Upper lobe of left lung (tissue), 6 donors: ENCODE measurements at regions not wholly inside any gene's neighbourhood (a gene's known extent, or its start where the extent isn't known, plus 50 kb on each side); places are given as distances from the start of the nearest gene placed in this dataset.

ENCODE experiments used
- ATAC-seq, 2 donors: fragments of 200-7000 bp; cut with Tn5 transposase; one replicate each; pipeline ENCODE4 v1.9.1; 2022; ENCODE audit warnings: mild to moderate bottlenecking in 2 of 2, moderate library complexity in 2 of 2; ENCODE audit not compliant: low FRiP score in 2 of 2
- DNase-seq, 2 donors: peaks; one replicate each; pipeline ENCODE4 v3.0.0-alpha.2; 2019 to 2020
- H3K27ac ChIP-seq, 4 donors: fragments of 200-600 bp; sonication (generic); one replicate each; pipeline ENCODE4 v1.5.1; 2016 to 2019
- H3K27me3 ChIP-seq, 4 donors: fragments of 200-600 bp; sonication (generic); one replicate each; pipeline ENCODE4 v1.5.1; 2017 to 2019
- H3K36me3 ChIP-seq, 4 donors: fragments of 200-600 bp; sonication (generic); one replicate each; pipeline ENCODE4 v1.5.1; 2016 to 2019
- H3K4me1 ChIP-seq, 4 donors: fragments of 200-600 bp; sonication (generic); one replicate each; pipeline ENCODE4 v1.5.1; 2018 to 2019
- H3K4me3 ChIP-seq, 4 donors: fragments of 200-600 bp; sonication (generic); one replicate each; pipeline ENCODE4 v1.5.1; 2017 to 2019; ENCODE audit warnings: mild to moderate bottlenecking in 2 of 4, moderate library complexity in 1 of 4
- H3K9me3 ChIP-seq, 4 donors: fragments of 200-600 bp; sonication (generic); one replicate each; pipeline ENCODE4 v1.5.1; 2018 to 2019
- CTCF ChIP-seq, 6 experiments: fragments of 450-650 bp in 4 of 6; fragments of 200-600 bp in 2 of 6; sonication (generic) in 2 of 6; IDR thresholded peaks; one replicate each; pipeline ENCODE4 v1.5.1; 2016 to 2019; ENCODE audit warnings: antibody characterized with exemption in 6 of 6
- EP300 ChIP-seq, 4 donors: sonication (generic); formaldehyde crosslinking; IDR thresholded peaks; one replicate each; pipeline ENCODE4 v1.5.1; 2017; ENCODE audit warnings: antibody characterized with exemption in 4 of 4, control low read depth in 2 of 4
- POLR2A ChIP-seq, 4 donors: fragments of 450-650 bp; IDR thresholded peaks; one replicate each; pipeline ENCODE4 v1.5.1; 2016 to 2017; ENCODE audit warnings: antibody characterized with exemption in 4 of 4, mild to moderate bottlenecking in 2 of 4
- POLR2AphosphoS5 ChIP-seq, 2 donors: sonication (generic); formaldehyde crosslinking; IDR thresholded peaks; one replicate each; pipeline ENCODE4 v1.5.1; 2017; ENCODE audit warnings: antibody characterized with exemption in 2 of 2
- WGBS, 2 donors: methylation state at CpG; one replicate each; pipeline ENCODE4 v1.1.5; 2017 to 2018; 5-methylcytosine and 5-hydroxymethylcytosine counted together
- donor health status: DM: no; HTN: no; CAD: no; lungs with moderate emphysema.
- donor health status: DM: no; HTN: yes; CAD: no; lungs with severe emphysema.

DNA sequence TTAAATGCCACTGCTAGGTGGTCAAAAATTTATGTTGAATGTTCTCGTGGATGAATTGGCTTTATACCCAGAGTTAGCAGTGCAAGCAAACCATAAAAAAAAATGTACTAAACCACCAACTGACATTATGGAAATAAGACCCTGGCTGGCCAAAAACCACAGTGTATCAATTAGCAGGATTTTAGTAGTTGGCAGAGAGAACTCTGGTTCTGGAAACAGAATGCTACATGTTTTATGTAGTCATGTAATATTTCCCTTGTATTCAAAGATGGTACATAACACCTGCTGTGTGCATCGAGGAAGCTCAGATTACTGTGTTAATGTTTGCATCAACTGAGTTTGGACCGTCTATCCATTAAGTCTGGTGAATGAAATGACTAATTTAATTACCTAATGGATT lies 618.5 kb downstream of the CCSER2 start:
- WGBS, 2 donors: 61 to 65% methylated on average over 3 of the region's 3 CpGs
- no peak for DNase-seq
- no peak for TF ChIP-seq POLR2AphosphoS5 (IDR thresholded peaks at IDR 0.05)
- no peak for TF ChIP-seq EP300 (IDR thresholded peaks at IDR 0.05)
- TF ChIP-seq CTCF (IDR thresholded peaks at IDR 0.05): no peak
- no peak for TF ChIP-seq POLR2A (IDR thresholded peaks at IDR 0.05)
- no peaks in the 10 kb centered on the region for H3K36me3 ChIP-seq
- H3K4me3 ChIP-seq: no peak overlapping the region
- no peaks in the 10 kb centered on the region for H3K9me3 ChIP-seq
- H3K4me1 ChIP-seq: no peaks in the 10 kb centered on the region
- ATAC-seq: no peak
- no peaks in the 10 kb centered on the region for H3K27me3 ChIP-seq
- H3K27ac ChIP-seq: no peak overlapping the region

- Histone ChIP-seq H3K36me3 (no peaks in the 10 kb centered on the region), H3K4me1 (no peaks in the 10 kb centered on the region), H3K4me3 (no peak overlapping the region), H3K27me3 (no peaks in the 10 kb centered on the region), H3K9me3 (no peaks in the 10 kb centered on the region), H3K27ac (no peak overlapping the region)
- WGBS, 2 donors: 18 to 25% methylated on average over 2 of the region's 2 CpGs
- no peak for ATAC-seq
- peak in 1 of 2 donors; percentile 28 for DNase-seq
- TF ChIP-seq POLR2AphosphoS5 (IDR thresholded peaks at IDR 0.05) (no peak), EP300 (IDR thresholded peaks at IDR 0.05) (no peak), POLR2A (IDR thresholded peaks at IDR 0.05) (no peak), CTCF (IDR thresholded peaks at IDR 0.05) (no peak)
Measured at GRCh38 chr10:84948644-84949043, 620.3 kb downstream of the CCSER2 start.

DNA sequence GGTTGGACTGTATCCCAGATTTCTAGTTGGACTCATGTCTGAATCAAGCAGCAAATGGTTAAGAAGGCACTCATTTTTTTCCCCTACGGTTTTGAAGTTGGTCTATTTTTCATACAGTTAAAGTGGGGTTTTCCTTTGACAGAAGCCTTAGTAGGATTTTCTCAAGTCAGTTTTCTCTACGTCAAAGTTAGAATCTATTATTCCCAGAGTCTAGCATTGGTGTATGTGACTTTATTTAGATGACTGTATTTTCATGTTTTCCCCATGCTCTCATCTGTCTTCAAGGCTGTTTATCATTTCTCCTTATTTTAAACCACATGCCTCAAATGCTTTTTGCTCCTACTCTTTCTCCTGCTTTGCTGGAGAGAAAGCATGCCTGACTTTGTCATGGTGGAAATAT lies 623.2 kb downstream of the CCSER2 start:
- H3K27me3 ChIP-seq: no peaks in the 10 kb centered on the region
- 72 to 76% methylated on average over 2 of the region's 2 CpGs for WGBS, 2 donors
- no peaks in the 10 kb centered on the region for H3K9me3 ChIP-seq
- no peak for ATAC-seq
- TF ChIP-seq CTCF (IDR thresholded peaks at IDR 0.05) (no peak), EP300 (IDR thresholded peaks at IDR 0.05) (no peak), POLR2AphosphoS5 (IDR thresholded peaks at IDR 0.05) (no peak), POLR2A (IDR thresholded peaks at IDR 0.05) (no peak)
- H3K4me3 ChIP-seq: no peak overlapping the region
- H3K27ac ChIP-seq: no peak overlapping the region
- H3K4me1 ChIP-seq: no peaks in the 10 kb centered on the region
- DNase-seq: no peak
- H3K36me3 ChIP-seq: no peaks in the 10 kb centered on the region

- Histone ChIP-seq H3K4me1 (no peaks in the 10 kb centered on the region), H3K4me3 (no peak overlapping the region), H3K9me3 (no peaks in the 10 kb centered on the region), H3K36me3 (no peaks in the 10 kb centered on the region), H3K27me3 (no peaks in the 10 kb centered on the region), H3K27ac (no peak overlapping the region)
- no peak for TF ChIP-seq POLR2AphosphoS5 (IDR thresholded peaks at IDR 0.05)
- TF ChIP-seq CTCF (IDR thresholded peaks at IDR 0.05): no peak
- TF ChIP-seq POLR2A (IDR thresholded peaks at IDR 0.05): no peak
- no peak for TF ChIP-seq EP300 (IDR thresholded peaks at IDR 0.05)
- no peak for DNase-seq
- ATAC-seq: no peak
Measured at GRCh38 chr10:84957427-84957826, 629.0 kb downstream of the CCSER2 start.

DNA sequence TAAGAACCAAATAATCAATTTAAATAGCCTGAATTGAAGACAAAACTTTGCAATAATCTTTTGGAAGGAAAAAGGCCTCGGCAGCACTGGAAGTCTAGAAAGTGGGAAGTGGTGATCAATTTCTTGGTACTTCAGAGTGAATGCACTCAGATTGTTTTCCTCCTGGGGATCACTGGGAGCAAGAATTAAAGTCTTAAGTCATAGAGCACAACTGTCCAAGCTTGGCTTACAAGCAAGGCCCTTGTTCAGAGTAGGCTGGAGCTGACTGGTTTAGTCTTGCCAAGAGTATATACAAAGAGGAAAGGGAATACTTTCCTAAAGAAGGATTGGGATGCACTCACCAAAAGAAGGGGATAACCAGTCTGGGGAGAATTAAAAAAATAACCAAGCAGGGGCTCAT lies 637.1 kb downstream of the CCSER2 start:
- no peak for ATAC-seq
- WGBS, 2 donors: 96 to 100% methylated on average over 1 of the region's 1 CpG

More for the DNA sequence above, 637.1 kb downstream of the CCSER2 start:
- no peak for DNase-seq
- no peak for TF ChIP-seq POLR2AphosphoS5 (IDR thresholded peaks at IDR 0.05)
- TF ChIP-seq EP300 (IDR thresholded peaks at IDR 0.05): no peak
- TF ChIP-seq POLR2A (IDR thresholded peaks at IDR 0.05): no peak
- no peak for TF ChIP-seq CTCF (IDR thresholded peaks at IDR 0.05)
- H3K4me1 ChIP-seq: no peaks in the 10 kb centered on the region
- H3K36me3 ChIP-seq: no peaks in the 10 kb centered on the region
- no peaks in the 10 kb centered on the region for H3K9me3 ChIP-seq
- no peak overlapping the region for H3K4me3 ChIP-seq
- no peaks in the 10 kb centered on the region for H3K27me3 ChIP-seq
- no peak overlapping the region for H3K27ac ChIP-seq
